HepG2 (cell line): ENCODE measurements at regions not wholly inside any gene's neighbourhood (a gene's known extent, or its start where the extent isn't known, plus 50 kb on each side); places are given as distances from the start of the nearest gene placed in this dataset.

Source experiments
- ATAC-seq: fragments of 200-7000 bp; cut with Tn5 transposase; 3 replicates; pipeline ENCODE4 v1.9.1; 2020; ENCODE audit warnings: mild to moderate bottlenecking, moderate library complexity
- BruUV-seq: library from RNA; stranded (reverse); fragments of 400-500 nt; replicated peaks from 2 replicates; lab custom pipeline; 2021; lab: Mats Ljungman, UMichigan
- CTCF ChIA-PET: fragments of 300-600 bp; formaldehyde crosslinking; extraction: SDS; loops from one replicate; lab custom pipeline; 2021; ENCODE audit warnings: low total read pairs, inconsistent platforms, low intra/inter-chr PET ratio; lab: Yijun Ruan, JAX
- POLR2A ChIA-PET: fragments of 350-600 bp; sonication (Branson Sonifier 250); formaldehyde crosslinking; loops from one replicate; lab custom pipeline; 2020; ENCODE audit warnings: antibody characterized with exemption, inconsistent platforms; lab: Yijun Ruan, JAX
- DNase-seq: peaks from one replicate; pipeline ENCODE4 v3.0.0-alpha.2; 2015; ENCODE audit warnings: low spot score
- FAIRE-seq: peaks from 3 replicates; lab custom pipeline; 2011; peaks lifted over from hg19 to GRCh38; lab: Jason Lieb, UNC
- H2AFZ ChIP-seq: one replicate; pipeline ENCODE4 v1.6.1; 2011; ENCODE audit warnings: low read length, inconsistent platforms
- H3K27ac ChIP-seq: fragments of 300-600 bp; 3 replicates; pipeline ENCODE4 v1.8.0; 2011; ENCODE audit warnings: mixed run types, mild to moderate bottlenecking, mixed read lengths, low read length, inconsistent platforms; ENCODE audit not compliant: insufficient read depth; ENCODE audit errors: extremely low read length
- H3K27me3 ChIP-seq, 2 experiments: fragments of 200-600 bp in 1 of 2; 2 replicates in 1 of 2; 3 replicates in 1 of 2; pipeline versions ENCODE4 v1.6.0 to v1.8.0; 2011; ENCODE audit warnings: low read length in 2 of 2, mild to moderate bottlenecking in 2 of 2, moderate library complexity in 2 of 2, inconsistent platforms in 1 of 2; ENCODE audit not compliant: insufficient read depth in 2 of 2, control insufficient read depth in 1 of 2
- H3K36me3 ChIP-seq, 2 experiments: fragments of 200-600 bp in 1 of 2; replicated peaks in 1 of 2; 2 replicates in 1 of 2; 3 replicates in 1 of 2; pipeline versions ENCODE4 v1.5.1 to v1.8.0; 2011; ENCODE audit warnings: low read length in 2 of 2, inconsistent platforms in 1 of 2; ENCODE audit not compliant: insufficient read depth in 2 of 2, control insufficient read depth in 1 of 2
- H3K4me1 ChIP-seq: 2 replicates; pipeline ENCODE4 v1.5.1; 2012; ENCODE audit warnings: low read length, inconsistent platforms; ENCODE audit not compliant: insufficient read depth
- H3K4me2 ChIP-seq: 2 replicates; pipeline ENCODE4 v1.6.0; 2011; ENCODE audit warnings: low read depth, low read length, inconsistent platforms
- H3K4me3 ChIP-seq, 3 experiments: fragments of 200-600 bp in 1 of 3; sonication (generic), shearing (Covaris generic) in 1 of 3; replicated peaks in 1 of 3; 2 replicates each; pipeline ENCODE4 v1.5.1; 2011 to 2016; ENCODE audit warnings: low read length in 3 of 3, inconsistent platforms in 2 of 3, low read depth in 2 of 3, mild to moderate bottlenecking in 2 of 3, control low read depth in 1 of 3, mixed read lengths in 1 of 3; ENCODE audit not compliant: insufficient read depth in 1 of 3
- H3K79me2 ChIP-seq: one replicate; pipeline ENCODE4 v1.6.1; 2011; ENCODE audit warnings: low read length, inconsistent platforms; ENCODE audit not compliant: insufficient read depth
- H3K9ac ChIP-seq: 2 replicates; pipeline ENCODE4 v1.6.0; 2011; ENCODE audit warnings: mild to moderate bottlenecking, low read depth, low read length, inconsistent platforms; ENCODE audit not compliant: insufficient read depth
- H3K9me3 ChIP-seq: 2 replicates; pipeline ENCODE4 v1.5.1; 2012; ENCODE audit warnings: mild to moderate bottlenecking, low read length
- H4K20me1 ChIP-seq: 2 replicates; pipeline ENCODE4 v1.6.0; 2011; ENCODE audit warnings: inconsistent platforms, mild to moderate bottlenecking, low read length, moderate library complexity; ENCODE audit not compliant: insufficient read depth
- CCDC6 ChIP-seq: sonication (generic); formaldehyde crosslinking; IDR thresholded peaks from 2 replicates; pipeline ENCODE4 v1.8.1; 2022; ENCODE audit warnings: mild to moderate bottlenecking, missing genetic modification reagents, moderate library complexity
- DMTF1 ChIP-seq: sonication (generic); formaldehyde crosslinking; IDR thresholded peaks from 2 replicates; pipeline ENCODE4 v1.4.0; 2020; ENCODE audit warnings: mild to moderate bottlenecking, missing genetic modification reagents
- GATAD2A ChIP-seq: IDR thresholded peaks from 2 replicates; pipeline ENCODE4 v1.6.1; 2016
- ZKSCAN1 ChIP-seq: fragments of 150-350 bp; IDR thresholded peaks from 2 replicates; pipeline ENCODE4 v1.6.1; 2014; ENCODE audit warnings: low read length
- ZNF281 ChIP-seq: sonication (generic); formaldehyde crosslinking; IDR thresholded peaks from 2 replicates; pipeline ENCODE4 v1.4.0; 2020; ENCODE audit warnings: missing genetic modification reagents, borderline replicate concordance
- ZNF597 ChIP-seq: sonication (generic); formaldehyde crosslinking; IDR thresholded peaks from 2 replicates; pipeline ENCODE4 v1.5.0; 2020; ENCODE audit warnings: missing genetic modification reagents
- ZNF749 ChIP-seq: sonication (generic); formaldehyde crosslinking; IDR thresholded peaks from 2 replicates; pipeline ENCODE4 v1.8.0; 2022; ENCODE audit warnings: mild to moderate bottlenecking, missing genetic modification reagents, moderate library complexity, borderline replicate concordance
- WGBS: methylation state at CpG from one replicate; pipeline ENCODE4 v1.1.6; 2017; ENCODE audit warnings: low lambda C conversion rate; 5-methylcytosine and 5-hydroxymethylcytosine counted together
- in situ Hi-C: cut with HindIII; loops from 2 replicates; pipeline ENCODE4 v1.10.0; 2017; ENCODE audit warnings: low pct_unique_long_range_greater_than_20kb; ENCODE audit not compliant: extremely low pct_ligation_motif_present
- intact Hi-C: fragments of 100-400 bp; cut with micrococcal nuclease; formaldehyde crosslinking; loops from one replicate; pipeline ENCODE4 v1.10.0; 2022; ENCODE audit not compliant: unreplicated experiment

- ChIA-PET POLR2A (no interaction called here), CTCF (no interaction called here)
- Histone ChIP-seq H3K9ac (no peak overlapping the region), H3K79me2 (no peaks in the 10 kb centered on the region), H3K27me3 (peaks cover 0 to 11% of the 10 kb centered on the region in 2 experiments; a peak in 2 of 5 replicates), H4K20me1 (no peaks in the 10 kb centered on the region), H3K27ac (no peak overlapping the region), H3K9me3 (no peaks in the 10 kb centered on the region), H2AFZ (no peak overlapping the region), H3K36me3 (no peaks in the 10 kb centered on the region), H3K4me3 (no peak overlapping the region), H3K4me2 (no peak overlapping the region), H3K4me1 (no peaks in the 10 kb centered on the region)
- TF ChIP-seq ZKSCAN1 = no peak
- TF ChIP-seq GATAD2A = no peak
- no peak for TF ChIP-seq ZNF597 (CRISPR knock-in tag)
- no peak for TF ChIP-seq DMTF1 (CRISPR knock-in tag)
- no peak for TF ChIP-seq CCDC6 (CRISPR knock-in tag)
- TF ChIP-seq ZNF749 (CRISPR knock-in tag) = no peak
- TF ChIP-seq ZNF281 (CRISPR knock-in tag) = no peak
- no peak for FAIRE-seq
- no peak for ATAC-seq
- WGBS = 6% methylated on average over 3 of the region's 3 CpGs
- BruUV-seq = no TSS peak
- intact Hi-C loops (no loop called here), in situ Hi-C loops (no loop called here)
- no peak for DNase-seq
Measured at GRCh38 chr2:60693551-60693950, 62.5 kb upstream of the PAPOLG start.
